ENCODE measurements at regions not wholly inside any gene's neighbourhood (a gene's known extent, or its start where the extent isn't known, plus 50 kb on each side); places are given as distances from the start of the nearest gene placed in this dataset.
"Not testable (repeated sequence)": the region's sequence is repeated elsewhere in the genome, so short reads cannot be mapped to it uniquely, and the experiment has no call there.

DNA sequence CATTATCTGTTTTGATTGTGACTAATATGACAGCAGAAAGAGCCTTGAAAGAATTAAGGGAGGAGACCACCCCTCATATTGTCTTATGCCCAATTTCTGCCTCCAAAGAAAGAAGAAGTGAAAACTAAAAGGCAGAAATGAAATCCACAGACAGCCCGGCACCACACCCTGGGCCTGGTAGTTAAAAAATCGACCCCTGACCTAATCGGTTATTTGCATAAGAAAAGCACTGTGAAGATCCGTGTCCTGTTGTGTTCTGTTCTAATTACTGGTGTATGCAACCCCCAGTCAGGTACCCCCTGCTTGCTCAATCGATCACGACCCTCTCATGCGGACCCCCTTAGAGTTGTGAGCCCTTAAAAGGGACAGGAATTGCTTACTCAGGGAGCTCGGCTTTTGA, 97.9 kb downstream of the CDRT15L2 start:
- TF ChIP-seq CTCF (conservative IDR thresholded peaks at IDR 0.05; ENCODE audit: low read depth, low read length); EZH2 (IDR thresholded peaks at IDR 0.05; ENCODE audit: low read length, unreplicated experiment): not testable (repeated sequence)
